Thymus (tissue), 11 donors: ENCODE measurements at regions not wholly inside any gene's neighbourhood (a gene's known extent, or its start where the extent isn't known, plus 50 kb on each side); places are given as distances from the start of the nearest gene placed in this dataset.

Source experiments
- DNase-seq, 9 donors: peaks; one replicate each; pipeline ENCODE4 v3.0.0-alpha.2; 2013; ENCODE audit warnings: low spot score in 9 of 9, low read depth in 6 of 9, missing footprints in 1 of 9
- H3K27ac ChIP-seq, 2 donors: one replicate each; pipeline ENCODE4 v1.5.1; 2013; ENCODE audit warnings: control low read depth in 1 of 2, low read depth in 1 of 2, low read length in 1 of 2, mild to moderate bottlenecking in 1 of 2, moderate library complexity in 1 of 2
- H3K27me3 ChIP-seq, 2 donors: one replicate each; pipeline ENCODE4 v1.5.1; 2013; ENCODE audit warnings: low read length in 1 of 2; ENCODE audit not compliant: control insufficient read depth in 2 of 2, insufficient read depth in 1 of 2
- H3K36me3 ChIP-seq, 2 donors: one replicate each; pipeline ENCODE4 v1.5.1; 2013; ENCODE audit warnings: low read length in 1 of 2, mild to moderate bottlenecking in 1 of 2, moderate library complexity in 1 of 2; ENCODE audit not compliant: control insufficient read depth in 2 of 2, insufficient read depth in 2 of 2
- H3K4me1 ChIP-seq, 2 donors: one replicate each; pipeline ENCODE4 v1.5.1; 2013; ENCODE audit warnings: low read length in 2 of 2; ENCODE audit not compliant: control insufficient read depth in 2 of 2, insufficient read depth in 2 of 2
- H3K4me3 ChIP-seq, 2 donors: one replicate each; pipeline ENCODE4 v1.5.1; 2013; ENCODE audit warnings: low read length in 2 of 2, control low read depth in 1 of 2, mild to moderate bottlenecking in 1 of 2
- H3K9me3 ChIP-seq, 2 donors: one replicate each; pipeline ENCODE4 v1.5.1; 2013; ENCODE audit warnings: low read length in 1 of 2, mild to moderate bottlenecking in 1 of 2; ENCODE audit not compliant: control insufficient read depth in 2 of 2, insufficient read depth in 1 of 2
- WGBS: extraction: QIAGEN DNeasy Blood & Tissue Kit; methylation state at CpG from one replicate; pipeline ENCODE4 v1.1.7; 2013; 5-methylcytosine and 5-hydroxymethylcytosine counted together
- donor health status: healthy.

DNA sequence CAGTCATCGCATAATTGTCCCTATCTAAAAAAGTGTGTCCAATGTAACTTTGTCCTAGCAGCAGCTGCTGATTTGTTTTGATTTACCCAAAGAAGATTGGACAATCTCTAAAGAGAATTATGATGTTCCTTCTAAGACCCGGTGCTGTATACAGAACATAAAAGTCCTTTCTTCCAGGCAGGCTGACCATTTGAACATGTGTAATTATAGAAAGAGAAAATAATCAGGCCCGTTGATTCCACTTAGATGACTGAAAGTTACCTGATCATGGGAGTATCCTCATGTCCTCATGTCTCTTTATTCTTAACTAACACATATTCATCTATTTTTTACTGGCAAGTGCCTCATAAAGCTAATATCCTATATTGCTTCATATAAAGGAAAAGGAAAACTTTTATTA is 164.1 kb upstream of the MRPS30 start:
- Histone ChIP-seq H3K4me1 (no peaks in the 10 kb centered on the region), H3K4me3 (no peak overlapping the region), H3K27me3 (no peaks in the 10 kb centered on the region), H3K27ac (no peak overlapping the region), H3K36me3 (no peaks in the 10 kb centered on the region), H3K9me3 (peaks cover 2 to 7% of the 10 kb centered on the region in 2 donors)
- WGBS: 81% methylated on average over 3 of the region's 3 CpGs
- no peak for DNase-seq

DNA sequence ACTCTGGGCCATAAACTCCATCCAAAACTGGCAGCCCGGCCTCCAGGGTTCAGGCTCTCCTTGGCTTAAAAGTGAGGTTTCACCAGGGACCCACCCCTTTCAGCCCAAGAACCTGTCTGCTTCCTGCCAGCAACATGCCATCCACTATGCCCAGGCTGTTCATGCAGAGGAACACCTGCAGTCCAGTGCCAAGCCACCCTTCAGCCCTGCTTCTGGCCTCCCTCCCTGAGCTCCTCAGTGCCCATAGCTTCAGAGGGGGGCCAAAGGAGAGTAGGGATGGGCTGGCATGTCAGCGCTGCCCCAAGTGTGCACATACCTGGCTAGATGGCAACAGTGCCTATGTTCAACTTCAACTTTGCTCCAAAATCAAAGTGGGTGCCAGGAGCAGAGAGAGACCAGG is 166.9 kb upstream of the MRPS30 start:
- no peak overlapping the region for H3K27ac ChIP-seq
- 91% methylated on average over 2 of the region's 2 CpGs for WGBS
- no peaks in the 10 kb centered on the region for H3K36me3 ChIP-seq
- no peak overlapping the region for H3K4me3 ChIP-seq
- H3K27me3 ChIP-seq: no peaks in the 10 kb centered on the region
- peaks cover 2 to 7% of the 10 kb centered on the region in 2 donors for H3K9me3 ChIP-seq
- no peak for DNase-seq
- no peaks in the 10 kb centered on the region for H3K4me1 ChIP-seq

DNA sequence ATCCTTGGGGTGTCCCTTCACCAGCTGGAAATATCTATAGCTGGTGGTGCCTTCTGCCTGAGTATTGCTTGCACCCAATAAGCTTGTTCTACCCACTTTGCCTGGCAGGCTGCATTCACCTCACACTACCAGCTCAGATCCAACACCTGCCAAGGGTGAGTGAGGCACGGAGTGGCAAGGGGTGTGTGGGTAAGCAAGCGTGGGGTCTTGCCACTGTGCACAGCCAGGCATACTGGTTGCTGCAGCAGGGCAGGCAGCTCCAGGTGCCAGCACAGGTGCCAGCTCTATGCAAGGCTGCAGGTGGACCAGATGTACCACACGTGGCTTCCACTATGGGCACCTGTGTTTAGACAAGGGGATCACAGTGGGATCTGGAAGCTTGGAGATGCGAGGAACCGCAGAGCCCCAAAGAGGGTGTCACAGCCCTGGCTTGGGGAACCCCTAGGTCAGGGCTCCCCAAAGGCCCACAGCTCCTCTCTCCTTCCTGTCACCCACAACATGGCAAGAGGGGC is 167.7 kb upstream of the MRPS30 start:
- Histone ChIP-seq H3K27ac (no peak overlapping the region), H3K9me3 (peaks cover 2 to 7% of the 10 kb centered on the region in 2 donors), H3K4me3 (no peak overlapping the region), H3K36me3 (no peaks in the 10 kb centered on the region), H3K4me1 (no peaks in the 10 kb centered on the region), H3K27me3 (no peaks in the 10 kb centered on the region)
- DNase-seq: no peak
- WGBS: 94% methylated on average over 5 of the region's 5 CpGs

DNA sequence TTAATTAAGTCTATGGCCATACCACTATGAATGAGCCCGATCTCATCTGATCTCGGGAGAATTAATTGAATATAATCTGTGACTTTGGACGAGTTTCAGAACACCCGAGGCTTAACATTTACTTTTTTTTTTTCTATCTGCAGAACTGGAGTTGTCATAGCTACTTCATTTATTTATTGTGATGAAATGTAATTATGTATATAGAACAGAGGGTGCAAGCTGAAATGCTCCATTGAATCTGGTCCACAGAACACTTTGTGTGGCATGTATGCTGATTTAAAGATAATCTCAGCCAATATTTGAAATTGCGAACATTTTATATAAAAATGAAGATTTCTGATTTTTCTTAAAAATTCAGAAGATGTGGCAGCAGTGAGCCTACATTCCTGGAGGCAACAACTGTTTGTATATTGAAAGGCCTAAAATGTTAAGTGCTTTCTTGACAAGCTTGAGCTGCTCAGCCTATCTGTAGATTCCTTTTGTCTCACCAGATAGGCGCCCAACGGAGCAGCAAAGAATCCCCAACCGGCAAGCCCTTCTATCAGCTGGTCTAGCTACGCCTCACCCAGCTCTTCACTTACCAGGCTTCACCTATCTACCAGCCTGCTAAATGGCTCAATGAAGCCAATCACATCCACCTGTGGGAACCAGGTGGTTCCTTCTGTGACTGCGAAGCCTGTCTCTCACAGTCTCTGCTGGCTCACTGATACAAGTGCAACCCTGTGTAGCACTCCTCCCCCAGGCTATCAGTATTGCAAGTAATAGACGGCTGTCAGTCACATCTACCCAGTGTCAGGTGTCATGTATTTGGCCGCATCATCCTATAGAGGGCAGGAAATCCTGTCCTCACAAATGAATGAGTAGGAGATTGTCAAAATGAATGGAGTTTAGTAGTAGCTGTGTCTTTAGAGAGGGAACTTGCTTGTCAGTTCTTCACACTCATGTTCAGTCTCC is 170.6 kb upstream of the MRPS30 start:
- no peak for DNase-seq
- peaks cover 2 to 7% of the 10 kb centered on the region in 2 donors for H3K9me3 ChIP-seq
- H3K27ac ChIP-seq: no peak overlapping the region
- WGBS: 87% methylated on average over 12 of the region's 12 CpGs
- H3K36me3 ChIP-seq: no peaks in the 10 kb centered on the region
- no peaks in the 10 kb centered on the region for H3K4me1 ChIP-seq
- no peak overlapping the region for H3K4me3 ChIP-seq
- H3K27me3 ChIP-seq: no peaks in the 10 kb centered on the region

DNA sequence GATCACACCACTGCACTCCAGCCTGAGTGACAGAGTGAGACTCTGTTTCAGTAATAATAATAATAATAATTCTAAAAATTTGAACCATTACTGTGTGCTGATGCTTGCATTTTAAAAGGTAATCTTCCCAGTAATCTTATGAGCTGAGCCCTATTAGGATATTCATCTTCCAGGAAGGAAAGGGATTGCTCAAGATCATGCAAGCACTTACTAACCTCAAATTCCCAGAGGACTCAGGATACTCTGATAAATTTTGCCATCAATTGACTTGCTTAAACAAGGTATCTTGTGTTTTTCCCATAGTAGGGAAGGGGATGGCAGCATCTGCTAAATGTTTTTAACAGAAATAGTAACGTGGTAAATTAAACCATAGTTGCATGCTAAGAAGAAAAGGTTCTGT is 176.4 kb upstream of the MRPS30 start:
- H3K4me1 ChIP-seq: no peaks in the 10 kb centered on the region
- no peak overlapping the region for H3K27ac ChIP-seq
- 89% methylated on average over 1 of the region's 1 CpG for WGBS
- no peak for DNase-seq
- H3K27me3 ChIP-seq: no peaks in the 10 kb centered on the region
- no peak overlapping the region for H3K4me3 ChIP-seq
- no peaks in the 10 kb centered on the region for H3K36me3 ChIP-seq
- H3K9me3 ChIP-seq: no peaks in the 10 kb centered on the region

DNA sequence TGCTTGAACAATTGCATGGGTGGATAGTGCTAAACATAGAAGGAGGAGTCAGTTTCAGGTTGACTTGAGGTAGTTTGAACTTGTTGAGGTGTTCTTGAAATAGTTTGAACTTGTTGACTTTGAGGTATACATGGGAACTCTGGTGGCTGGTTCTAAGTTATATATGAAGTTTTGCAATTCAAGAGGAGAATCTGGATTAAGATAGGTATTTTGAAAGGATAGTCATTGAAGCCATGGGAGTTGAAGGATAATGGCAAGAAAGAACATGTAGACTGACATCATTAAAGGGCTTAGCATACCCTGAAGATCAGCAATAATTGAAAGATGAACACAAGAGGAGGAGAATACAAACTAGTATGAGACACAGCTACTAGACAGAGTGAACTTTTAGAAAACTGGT is 181.9 kb upstream of the MRPS30 start:
- Histone ChIP-seq H3K4me3 (no peak overlapping the region), H3K27me3 (no peaks in the 10 kb centered on the region), H3K27ac (no peak overlapping the region), H3K36me3 (no peaks in the 10 kb centered on the region), H3K4me1 (no peaks in the 10 kb centered on the region), H3K9me3 (no peaks in the 10 kb centered on the region)
- DNase-seq: no peak

DNA sequence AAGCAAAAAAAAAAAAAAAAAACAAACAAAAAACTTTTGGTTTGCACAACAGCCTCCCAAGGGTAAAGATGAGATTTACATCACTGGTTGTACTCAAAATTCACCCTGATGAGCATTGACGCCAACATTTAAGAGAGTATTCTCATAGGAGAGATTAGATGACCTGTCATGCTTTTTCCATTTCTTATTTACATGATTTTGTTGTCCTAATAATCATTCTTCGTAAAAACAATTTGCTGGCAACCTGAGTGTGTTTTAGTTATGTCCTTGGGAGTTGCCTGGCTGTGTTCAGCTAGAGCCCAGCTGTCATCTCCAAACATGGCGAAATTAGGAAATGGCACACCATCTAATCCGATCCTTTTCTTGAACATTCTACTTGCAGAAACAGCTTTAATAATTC is 186.4 kb upstream of the MRPS30 start:
- WGBS: 85% methylated on average over 4 of the region's 4 CpGs
- no peaks in the 10 kb centered on the region for H3K9me3 ChIP-seq

DNA sequence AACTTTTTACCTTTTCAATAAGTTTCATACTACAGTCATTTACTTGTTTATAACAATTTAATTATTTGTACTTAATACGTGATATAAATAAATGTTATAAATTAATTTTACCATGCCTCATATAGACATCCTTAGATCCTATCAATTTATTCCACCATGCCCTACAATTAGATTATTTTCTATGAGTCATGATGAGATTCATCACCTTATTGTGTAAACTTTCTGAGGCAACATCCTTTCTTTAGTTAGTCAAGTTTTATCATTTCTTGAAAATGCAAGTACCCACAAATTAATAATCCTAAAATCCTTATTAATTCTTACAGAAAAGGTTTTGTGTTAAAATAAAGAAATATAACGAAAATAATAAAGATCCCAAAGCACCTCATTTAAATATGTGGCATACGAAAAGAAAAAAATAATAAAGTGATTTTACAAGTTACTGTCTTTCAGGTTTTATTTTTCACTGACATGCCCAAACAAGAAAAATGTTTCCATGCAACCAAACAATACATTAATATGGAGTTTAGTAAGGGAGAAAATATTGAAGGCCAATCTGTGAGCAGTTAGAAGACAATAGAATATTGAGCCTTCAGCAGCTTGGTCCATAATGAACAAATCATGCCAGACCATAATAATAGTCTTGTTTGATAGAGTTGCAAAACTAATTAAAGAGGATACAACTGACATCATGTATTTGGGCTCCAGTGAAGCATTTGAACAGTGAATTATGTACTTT is 188.7 kb upstream of the MRPS30 start:
- DNase-seq: no peak
- Histone ChIP-seq H3K27ac (no peak overlapping the region), H3K27me3 (no peaks in the 10 kb centered on the region), H3K36me3 (no peaks in the 10 kb centered on the region), H3K9me3 (no peaks in the 10 kb centered on the region), H3K4me1 (no peaks in the 10 kb centered on the region), H3K4me3 (no peak overlapping the region)
- 95% methylated on average over 3 of the region's 3 CpGs for WGBS

More for the DNA sequence above, 186.4 kb upstream of the MRPS30 start:
- no peaks in the 10 kb centered on the region for H3K4me1 ChIP-seq
- no peak overlapping the region for H3K27ac ChIP-seq
- DNase-seq: no peak
- H3K27me3 ChIP-seq: no peaks in the 10 kb centered on the region
- no peak overlapping the region for H3K4me3 ChIP-seq
- no peaks in the 10 kb centered on the region for H3K36me3 ChIP-seq

DNA sequence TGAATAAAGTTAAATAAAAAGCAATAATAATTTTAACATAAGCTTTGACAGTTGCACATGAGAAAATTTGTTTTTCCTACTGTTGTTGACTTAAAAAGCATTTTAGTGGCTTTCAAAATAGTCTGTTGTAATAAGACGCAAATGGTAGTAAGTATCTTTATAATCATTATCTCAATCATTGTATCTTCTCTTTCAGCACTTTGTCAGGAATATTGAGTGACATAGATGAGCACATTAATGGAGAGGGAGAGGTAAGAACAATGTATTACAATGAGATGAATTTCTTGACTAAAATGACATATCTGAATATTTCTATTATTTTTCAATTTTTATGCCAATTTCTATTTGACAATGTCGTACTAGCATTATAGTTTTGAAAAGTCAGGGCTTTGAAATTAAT is 193.9 kb upstream of the MRPS30 start:
- Histone ChIP-seq H3K36me3 (no peaks in the 10 kb centered on the region), H3K9me3 (no peaks in the 10 kb centered on the region), H3K4me3 (no peak overlapping the region), H3K4me1 (no peaks in the 10 kb centered on the region), H3K27ac (no peak overlapping the region), H3K27me3 (no peaks in the 10 kb centered on the region)
- WGBS: 95% methylated on average over 2 of the region's 2 CpGs
- DNase-seq: no peak
